ENCODE measurements at regions not wholly inside any gene's neighbourhood (a gene's known extent, or its start where the extent isn't known, plus 50 kb on each side); places are given as distances from the start of the nearest gene placed in this dataset.

- Histone ChIP-seq H3K4me3 (ENCODE audit: low read depth, low read length, poor library complexity, severe bottlenecking) (no peak overlapping the region), H3K27ac (ENCODE audit: low read depth, low read length, poor library complexity, severe bottlenecking) (no peak overlapping the region), H3K4me1 (ENCODE audit: insufficient read depth, low read length, poor library complexity, severe bottlenecking) (no peaks in the 10 kb centered on the region), H3K9me3 (ENCODE audit: low read length) (no peaks in the 10 kb centered on the region), H3K4me2 (ENCODE audit: low read length) (no peak overlapping the region), H2AFZ (ENCODE audit: low read length) (no peak overlapping the region), H3K9me2 (ENCODE audit: insufficient read depth, low read length) (no peaks in the 10 kb centered on the region), H3K79me2 (ENCODE audit: insufficient read depth, low read depth, low read length) (no peaks in the 10 kb centered on the region), H3K36me3 (ENCODE audit: insufficient read depth, low read length) (no peaks in the 10 kb centered on the region), H4K20me1 (ENCODE audit: insufficient read depth, low read length) (no peaks in the 10 kb centered on the region)
- CTCF ChIA-PET (ENCODE audit: unreplicated experiment): no interaction called here
- TF ChIP-seq CTCF (conservative IDR thresholded peaks at IDR 0.05; ENCODE audit: low read length): no peak
- no peak for TF ChIP-seq EZH2phosphoT487 (IDR thresholded peaks at IDR 0.05; ENCODE audit: borderline replicate concordance, low read depth, low read length)
- no TSS peak for BruUV-seq (replicated peaks)
- POLR2A ChIA-PET: interaction anchor here (0.6 kb wide), 1 partner anchor 10 kb away, joined by 3 read pairs; no protein-coding TSS in a partner anchor
- intact Hi-C loops (cut with micrococcal nuclease; ENCODE audit: unreplicated experiment): no loop called here
- no peak for DNase-seq (ENCODE audit: low spot score)
These were observed 1310.2 kb downstream of the PCDH7 start for GRCh38 chr4:32030406-32030805.

- Histone ChIP-seq H3K9me2 (ENCODE audit: insufficient read depth, low read length) (no peaks in the 10 kb centered on the region), H3K27ac (ENCODE audit: low read depth, low read length, poor library complexity, severe bottlenecking) (no peak overlapping the region), H3K4me3 (ENCODE audit: low read depth, low read length, poor library complexity, severe bottlenecking) (no peak overlapping the region), H3K36me3 (ENCODE audit: insufficient read depth, low read length) (no peaks in the 10 kb centered on the region), H4K20me1 (ENCODE audit: insufficient read depth, low read length) (no peaks in the 10 kb centered on the region), H3K79me2 (ENCODE audit: insufficient read depth, low read depth, low read length) (no peaks in the 10 kb centered on the region), H3K9me3 (ENCODE audit: low read length) (no peaks in the 10 kb centered on the region), H2AFZ (ENCODE audit: low read length) (no peak overlapping the region), H3K4me1 (ENCODE audit: insufficient read depth, low read length, poor library complexity, severe bottlenecking) (no peaks in the 10 kb centered on the region), H3K4me2 (ENCODE audit: low read length) (no peak overlapping the region)
- intact Hi-C loops (cut with micrococcal nuclease; ENCODE audit: unreplicated experiment): no loop called here
- no peak for TF ChIP-seq EZH2phosphoT487 (IDR thresholded peaks at IDR 0.05; ENCODE audit: borderline replicate concordance, low read depth, low read length)
- no peak for TF ChIP-seq CTCF (conservative IDR thresholded peaks at IDR 0.05; ENCODE audit: low read length)
- ChIA-PET CTCF (ENCODE audit: unreplicated experiment) (no interaction called here), POLR2A (interaction anchor here (0.6 kb wide), 2 partner anchors 8 to 9 kb away, joined by 3 to 4 read pairs; no protein-coding TSS in a partner anchor)
- DNase-seq (ENCODE audit: low spot score): no peak
- BruUV-seq (replicated peaks): no TSS peak
These were observed 1310.9 kb downstream of the PCDH7 start for GRCh38 chr4:32031026-32031425.

GRCh38 chr4:32032136-32032672 lies 1312.0 kb downstream of the PCDH7 start:
- Histone ChIP-seq H3K27ac (ENCODE audit: low read depth, low read length, poor library complexity, severe bottlenecking) (no peak overlapping the region), H4K20me1 (ENCODE audit: insufficient read depth, low read length) (no peaks in the 10 kb centered on the region), H3K9me3 (ENCODE audit: low read length) (no peaks in the 10 kb centered on the region), H3K4me1 (ENCODE audit: insufficient read depth, low read length, poor library complexity, severe bottlenecking) (no peaks in the 10 kb centered on the region), H3K9me2 (ENCODE audit: insufficient read depth, low read length) (no peaks in the 10 kb centered on the region), H3K36me3 (ENCODE audit: insufficient read depth, low read length) (no peaks in the 10 kb centered on the region), H2AFZ (ENCODE audit: low read length) (no peak overlapping the region), H3K4me3 (ENCODE audit: low read depth, low read length, poor library complexity, severe bottlenecking) (no peak overlapping the region), H3K79me2 (ENCODE audit: insufficient read depth, low read depth, low read length) (no peaks in the 10 kb centered on the region), H3K4me2 (ENCODE audit: low read length) (no peak overlapping the region)
- POLR2A ChIA-PET: no interaction called here
- TF ChIP-seq CTCF (conservative IDR thresholded peaks at IDR 0.05; ENCODE audit: low read length) (no peak), EZH2phosphoT487 (IDR thresholded peaks at IDR 0.05; ENCODE audit: borderline replicate concordance, low read depth, low read length) (no peak)
- CTCF ChIA-PET (ENCODE audit: unreplicated experiment): no interaction called here
- BruUV-seq (replicated peaks): no TSS peak
- no peak for DNase-seq (ENCODE audit: low spot score)
- intact Hi-C loops (cut with micrococcal nuclease; ENCODE audit: unreplicated experiment): no loop called here
